ENCODE measurements at regions not wholly inside any gene's neighbourhood (a gene's known extent, or its start where the extent isn't known, plus 50 kb on each side); places are given as distances from the start of the nearest gene placed in this dataset.

DNA sequence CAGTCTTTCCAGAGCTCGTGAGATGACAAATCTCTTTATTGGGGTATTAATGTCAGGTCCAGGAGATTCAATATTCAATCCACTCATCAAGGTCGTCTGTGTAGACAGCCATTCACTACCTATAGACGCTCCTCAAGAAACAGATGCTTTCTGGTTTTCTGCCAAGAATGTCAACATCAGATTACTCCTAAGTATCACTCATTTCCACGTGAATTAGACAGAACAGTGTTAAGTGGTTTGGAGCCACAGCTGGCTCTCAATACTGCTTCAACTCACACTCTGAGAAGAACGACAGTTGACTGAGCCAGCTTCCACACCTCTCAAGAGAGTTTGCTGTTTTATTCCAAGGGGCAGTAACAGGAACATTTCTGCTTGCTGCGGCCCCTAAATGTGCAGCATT is 113.5 kb upstream of the NEDD4L start:
- dilution Hi-C loops (cut with HindIII; ENCODE audit: low sequenced_read_pairs, unreplicated experiment) (no loop called here), in situ Hi-C loops (cut with MboI; ENCODE audit: low sequenced_read_pairs) (no loop called here), intact Hi-C loops (cut with micrococcal nuclease) (no loop called here)
- Histone ChIP-seq H3K56ac (ENCODE audit: extremely low read depth, insufficient read depth, low read length) (no peak overlapping the region), H2BK5ac (ENCODE audit: low read depth, low read length, poor library complexity, severe bottlenecking) (no peak overlapping the region), H3K4ac (ENCODE audit: low read depth, low read length) (no peak overlapping the region), H4K5ac (ENCODE audit: low read depth, low read length) (no peak overlapping the region), H4K8ac (ENCODE audit: low read depth in 2 of 2, low read length in 2 of 2) (no peak overlapping the region), H2BK120ac (ENCODE audit: low read depth, low read length) (no peak overlapping the region), H3K79me1 (ENCODE audit: low read depth in 1 of 2, low read length in 2 of 2) (no peaks in the 10 kb centered on the region), H2BK20ac (ENCODE audit: low read depth, low read length) (no peak overlapping the region), H4K91ac (ENCODE audit: insufficient read depth, low read depth, low read length) (no peak overlapping the region), H3K4me1 (ENCODE audit: control insufficient read depth, insufficient read depth, low read length) (peaks cover under 1% of the 10 kb centered on the region), H3K14ac (replicated peaks; ENCODE audit: low read depth, low read length) (no peak overlapping the region), H3K36me3 (ENCODE audit: control insufficient read depth, insufficient read depth, low read length) (no peaks in the 10 kb centered on the region), H2AK9ac (replicated peaks; ENCODE audit: low read depth, low read length, poor library complexity) (no peak overlapping the region), H3K4me3 (ENCODE audit: insufficient read depth, low read depth, low read length) (no peak overlapping the region), H3K27me3 (ENCODE audit: control insufficient read depth, insufficient read depth, low read length) (no peaks in the 10 kb centered on the region), H3K9me1 (ENCODE audit: insufficient read depth, low read length) (peaks cover under 1% of the 10 kb centered on the region), H3K27ac (ENCODE audit: insufficient read depth, low read length) (no peak overlapping the region), H2AK5ac (ENCODE audit: low read depth, low read length) (no peak overlapping the region), H4K20me1 (ENCODE audit: insufficient read depth, low read length) (no peaks in the 10 kb centered on the region), H2BK15ac (ENCODE audit: low read depth, low read length) (no peak overlapping the region), H3K9me3 (ENCODE audit: control insufficient read depth, insufficient read depth, low read length) (no peaks in the 10 kb centered on the region), H3K4me2 (ENCODE audit: low read depth, low read length) (no peak overlapping the region), H3K23ac (ENCODE audit: low read depth, low read length) (no peak overlapping the region), H3K9ac (ENCODE audit: low read depth, low read length) (no peak overlapping the region), H3K18ac (ENCODE audit: low read depth, low read length) (no peak overlapping the region), H2AFZ (replicated peaks; ENCODE audit: low read length, poor library complexity) (peak overlapping the region; percentile 2)
- no peak for DNase-seq
- WGBS, 2 experiments (ENCODE audit: extremely low coverage in 2 of 2, insufficient read length in 1 of 2): 83% methylated on average over 1 of the region's 6 CpGs; no CpG with 5 or more reads in 1 of the 2 experiments
- TF ChIP-seq RFX5 (IDR thresholded peaks at IDR 0.05; ENCODE audit: low read depth, low read length): no peak
- no peak for TF ChIP-seq NFE2L2 (IDR thresholded peaks at IDR 0.05; ENCODE audit: low read depth, low read length)
- TF ChIP-seq FOS (IDR thresholded peaks at IDR 0.05; ENCODE audit: low read depth, low read length): no peak
- TF ChIP-seq CHD1 (IDR thresholded peaks at IDR 0.05; ENCODE audit: low read depth, low read length): no peak
- TF ChIP-seq CTCF (conservative IDR thresholded peaks at IDR 0.05; ENCODE audit: low read depth, low read length): no peak
- no peak for TF ChIP-seq MXI1 (IDR thresholded peaks at IDR 0.05; ENCODE audit: borderline replicate concordance, low read depth, low read length)
- no peak for TF ChIP-seq RAD21 (IDR thresholded peaks at IDR 0.05; ENCODE audit: low read length)
- no peak for TF ChIP-seq SMC3 (IDR thresholded peaks at IDR 0.05; ENCODE audit: low read depth, low read length)
- TF ChIP-seq RCOR1 (IDR thresholded peaks at IDR 0.05; ENCODE audit: insufficient replicate concordance, low read length): no peak
- no peak for TF ChIP-seq MAZ (IDR thresholded peaks at IDR 0.05; ENCODE audit: borderline replicate concordance, low read depth, low read length)
- no peak for ATAC-seq (ENCODE audit: low read depth)
- POLR2A ChIA-PET (ENCODE audit: unreplicated experiment): no interaction called here
- CTCF ChIA-PET: no interaction called here
- no TSS peak for BruUV-seq (replicated peaks)

All from IMR-90 (cell line).